GM21526 (cell line): ENCODE measurements at regions not wholly inside any gene's neighbourhood (a gene's known extent, or its start where the extent isn't known, plus 50 kb on each side); places are given as distances from the start of the nearest gene placed in this dataset.

Source experiments
- ATAC-seq: cut with Tn5 transposase; IDR thresholded peaks from one replicate; pipeline ENCODE4 v1.9.1; 2021; ENCODE audit warnings: moderate library complexity; ENCODE audit not compliant: unreplicated experiment, low FRiP score

DNA sequence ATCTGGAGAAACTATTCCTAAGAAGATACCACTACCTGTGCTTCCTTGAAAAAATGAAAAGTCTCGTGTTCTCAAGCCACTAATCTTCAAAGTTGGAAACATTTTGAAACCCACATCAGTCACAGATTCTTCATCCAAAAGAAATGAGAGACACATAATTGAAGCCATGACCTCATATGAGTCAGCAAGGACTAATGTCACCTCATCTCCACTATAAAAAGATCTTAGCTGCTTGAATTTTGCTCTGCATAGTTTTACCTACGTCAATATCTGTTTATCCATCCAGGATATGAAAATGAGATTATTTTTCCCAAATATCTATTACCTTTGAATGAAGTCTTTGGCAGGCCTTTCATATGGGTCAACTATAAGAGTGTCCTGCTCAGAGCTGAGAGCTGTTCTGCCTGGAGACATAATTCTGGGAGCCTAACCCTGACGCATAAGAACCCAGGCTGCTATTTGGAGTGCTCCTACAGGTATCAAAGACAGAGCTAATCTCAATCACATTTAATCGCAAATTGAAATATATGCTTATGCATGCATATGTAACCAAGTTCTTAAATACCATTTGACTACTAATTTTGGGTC is 312.5 kb upstream of the PKN2 start:
- no peak for ATAC-seq

DNA sequence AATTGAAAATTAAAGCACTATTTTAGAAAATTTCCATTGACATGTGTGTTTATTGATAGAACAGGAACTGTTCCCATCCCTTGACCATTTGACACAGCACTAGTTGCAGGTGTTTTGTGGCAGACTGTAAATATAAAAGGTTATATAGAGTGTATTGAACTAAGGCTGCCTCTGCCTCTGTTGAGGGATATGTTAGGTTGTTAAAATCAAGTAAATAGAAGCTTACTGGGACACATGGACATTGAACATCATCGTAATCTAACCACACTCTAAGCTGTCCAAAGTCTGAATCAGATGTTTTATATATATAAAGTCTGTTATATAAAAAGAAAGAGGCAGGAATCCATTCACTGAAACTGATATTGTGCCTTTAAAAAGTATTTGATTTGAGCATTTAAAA is 308.1 kb upstream of the PKN2 start:
- ATAC-seq = no peak

DNA sequence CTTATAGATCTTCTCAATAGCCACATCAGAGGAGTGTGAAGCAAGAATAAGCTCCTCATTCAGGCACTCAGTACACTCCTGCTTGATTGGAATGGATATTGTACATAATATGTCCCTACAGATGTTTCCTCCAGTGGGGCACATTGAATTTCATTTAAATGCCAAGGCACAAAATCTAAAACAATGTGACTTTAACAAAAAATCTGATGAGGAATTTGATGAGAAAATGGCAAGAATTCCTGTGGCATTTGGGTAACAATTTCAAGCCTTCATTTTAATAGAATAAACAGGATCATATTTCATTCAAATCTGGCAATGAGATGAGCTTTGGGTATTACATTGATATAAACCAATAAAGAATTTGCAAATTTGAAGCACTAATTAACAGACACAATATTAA is 307.7 kb upstream of the PKN2 start:
- ATAC-seq = no peak

DNA sequence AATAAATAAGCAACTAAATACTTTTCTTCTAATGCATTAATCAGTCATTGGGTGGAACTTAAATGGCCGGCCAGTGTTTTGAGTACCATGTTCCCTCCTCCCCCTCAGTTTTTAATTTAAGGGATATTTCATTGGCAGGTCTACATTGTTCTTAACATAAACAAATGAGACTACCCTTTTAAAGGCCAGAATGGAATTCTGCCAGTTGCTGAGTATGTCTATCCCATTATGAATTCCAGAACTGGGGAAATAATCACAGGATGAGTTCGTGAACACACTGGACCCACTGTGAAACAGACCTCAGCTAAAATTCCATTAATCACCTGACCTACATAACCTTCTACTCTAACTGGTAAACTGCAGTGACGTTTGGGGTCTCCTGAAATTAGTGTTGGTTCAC is 305.5 kb upstream of the PKN2 start:
- no peak for ATAC-seq

DNA sequence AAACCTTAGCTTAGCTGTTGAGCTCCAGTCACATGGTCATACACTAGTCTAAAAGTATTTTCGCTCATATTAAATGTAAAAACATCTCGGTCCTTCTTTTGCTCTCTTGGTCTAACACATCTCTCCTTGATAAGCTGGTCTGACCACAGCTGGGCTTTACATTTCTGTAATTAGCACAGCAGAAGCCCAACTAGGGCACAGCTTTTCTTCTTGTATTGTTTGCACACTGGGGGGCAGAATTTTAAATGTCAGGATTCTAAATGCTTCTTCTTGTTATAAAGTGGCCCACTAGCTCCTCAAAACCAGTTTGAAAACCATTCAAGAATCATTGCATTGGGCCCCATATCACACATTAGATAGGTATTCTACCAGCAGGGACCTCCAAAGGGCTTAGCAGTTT is 289.1 kb upstream of the PKN2 start:
- ATAC-seq = no peak

DNA sequence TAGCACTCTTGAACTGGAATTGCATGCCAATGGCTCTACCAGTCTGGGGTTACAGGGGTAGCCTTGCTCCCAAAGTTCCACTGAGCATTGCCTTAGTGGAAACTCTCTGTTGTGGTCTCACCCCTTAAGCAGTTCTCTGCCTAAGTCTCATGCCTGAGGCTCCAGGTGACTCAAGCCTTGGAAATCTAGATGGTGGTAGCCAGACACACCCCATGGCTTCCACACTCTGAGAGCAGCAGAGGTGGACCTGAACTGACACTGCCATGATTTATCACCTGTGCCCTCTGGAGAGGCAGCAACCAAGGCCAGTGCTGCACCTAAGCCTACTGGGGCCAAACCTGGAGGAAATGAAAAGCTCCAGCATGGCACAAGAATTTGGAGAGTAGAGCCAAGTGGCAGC is 285.7 kb upstream of the PKN2 start:
- ATAC-seq = no peak

DNA sequence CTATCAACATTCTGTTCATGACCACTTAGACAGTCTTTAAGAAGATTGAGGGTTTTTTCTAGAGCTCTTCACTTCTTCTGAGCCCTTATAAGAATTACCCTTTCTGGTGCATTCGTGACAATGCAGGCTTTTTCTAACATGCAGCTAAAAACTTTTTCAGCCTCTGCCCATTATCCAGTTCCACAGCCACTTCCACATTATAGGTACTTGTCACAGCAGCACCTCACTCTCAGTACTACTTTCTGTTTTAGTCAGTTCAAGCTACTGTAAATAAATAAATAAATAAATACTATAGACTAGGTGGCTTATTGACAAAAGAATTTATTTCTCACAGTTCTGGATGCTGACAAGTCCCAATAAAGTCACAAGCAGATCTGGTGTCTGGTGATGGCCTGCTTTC is 284.4 kb upstream of the PKN2 start:
- peak; percentile 80 for ATAC-seq

DNA sequence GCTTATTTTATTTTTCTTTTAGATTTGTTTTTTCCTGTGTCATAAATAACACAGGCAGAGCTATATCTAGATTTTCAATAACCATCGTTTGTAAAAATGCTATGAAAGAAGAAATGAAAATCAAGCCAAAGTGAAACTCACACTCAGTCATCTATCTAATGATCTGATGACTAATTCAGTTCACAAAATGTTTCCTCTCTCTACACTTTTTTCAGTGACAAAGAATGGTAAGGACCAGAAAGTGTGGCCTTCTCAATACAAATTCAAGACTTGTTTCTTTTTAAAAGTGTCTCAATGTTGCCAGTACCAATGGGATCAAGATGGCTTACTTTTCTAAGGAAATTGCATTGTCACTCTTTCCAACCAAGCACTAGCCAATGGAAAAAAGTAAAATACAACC is 282.8 kb upstream of the PKN2 start:
- peak; percentile 87 for ATAC-seq

DNA sequence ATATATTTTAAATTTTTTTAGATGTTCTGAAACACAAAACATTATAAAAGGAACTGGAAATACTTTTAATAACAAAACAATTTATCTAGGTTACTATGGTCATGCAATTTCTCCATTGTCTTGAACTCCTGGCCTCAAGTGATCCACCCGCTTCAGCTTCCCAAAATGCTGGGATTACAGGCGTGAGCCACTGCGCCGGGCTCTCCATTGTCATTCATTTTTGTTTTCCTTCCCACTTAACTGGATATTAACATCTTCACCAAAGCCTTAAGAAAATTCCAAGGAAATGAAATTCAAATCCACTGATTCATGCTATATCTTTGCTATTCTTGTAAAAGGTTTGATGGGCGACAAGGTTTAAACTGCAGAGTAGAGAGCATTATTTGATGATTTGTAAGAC is 279.5 kb upstream of the PKN2 start:
- no peak for ATAC-seq

DNA sequence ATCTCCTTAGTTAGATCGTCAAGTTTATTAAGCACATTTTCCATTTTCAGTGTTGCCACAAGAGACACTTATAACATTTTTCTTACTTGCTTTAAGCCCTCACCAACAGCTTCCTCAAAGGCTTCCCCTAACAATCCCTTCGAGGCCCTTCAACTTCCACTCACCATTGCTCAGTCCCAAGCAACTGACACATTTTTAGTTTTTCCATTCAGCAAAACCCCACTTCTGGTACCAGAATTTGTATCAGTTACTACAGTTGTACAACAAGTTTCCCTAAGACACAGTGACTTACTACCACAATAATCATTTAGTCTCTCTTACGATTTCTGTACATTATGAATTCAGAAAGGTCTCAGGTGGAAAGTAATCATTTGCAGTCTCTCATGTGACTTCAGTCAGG is 276.8 kb upstream of the PKN2 start:
- no peak for ATAC-seq

DNA sequence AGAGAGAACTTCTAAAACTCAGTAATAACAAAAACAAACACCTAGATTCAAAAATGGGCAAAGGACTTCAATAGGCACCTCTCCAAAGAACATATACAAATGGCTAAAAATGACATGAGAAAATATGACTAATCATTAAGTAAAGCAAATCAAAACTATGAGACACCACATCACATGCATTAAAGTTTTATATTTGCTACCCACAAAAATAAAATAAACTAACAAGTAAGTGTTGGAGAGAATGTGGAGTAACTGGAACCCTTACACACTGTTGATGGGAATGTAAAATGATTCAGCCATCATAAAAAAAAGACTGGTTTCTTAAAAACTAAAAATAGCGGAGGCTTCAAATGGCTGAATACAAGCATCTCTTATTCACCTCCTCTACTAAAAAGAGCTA is 262.1 kb upstream of the PKN2 start:
- ATAC-seq = no peak

DNA sequence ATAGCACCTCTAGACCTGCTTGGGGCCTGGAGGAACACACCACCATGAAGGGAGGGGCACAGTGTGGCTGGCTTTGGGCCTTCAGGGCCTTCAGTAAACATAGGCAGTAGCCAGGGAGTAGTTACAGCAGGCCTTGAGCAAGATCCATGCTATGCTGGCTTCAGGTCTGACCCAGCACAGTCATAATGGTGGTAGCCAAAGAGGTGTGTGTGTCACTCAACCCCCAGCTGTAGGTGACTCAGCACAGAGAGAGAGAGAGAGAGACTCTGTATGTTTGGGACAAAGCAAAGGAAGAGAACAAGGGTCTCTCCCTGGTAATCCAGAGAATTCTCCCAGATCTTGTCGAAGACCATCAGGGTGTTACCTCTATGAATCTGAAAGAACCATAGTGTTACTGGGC is 250.5 kb upstream of the PKN2 start:
- ATAC-seq = no peak

DNA sequence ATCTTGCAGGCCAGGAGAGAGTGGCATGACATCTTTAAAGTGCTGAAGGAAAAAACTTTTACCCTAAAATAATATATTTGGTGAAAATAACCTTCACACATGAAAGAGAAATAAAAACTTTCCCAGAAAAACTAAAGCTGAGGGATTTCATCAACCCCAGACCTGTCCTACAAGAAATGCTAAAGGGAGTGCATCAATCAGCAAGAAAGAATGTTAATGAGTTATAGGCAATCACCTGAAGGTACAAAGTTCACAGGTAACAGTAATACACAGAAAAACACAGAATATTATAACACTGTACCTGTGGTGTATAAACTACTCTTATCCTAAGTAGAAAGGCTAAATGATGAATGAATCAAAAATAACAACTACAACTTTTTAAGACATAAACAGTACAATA is 249.2 kb upstream of the PKN2 start:
- ATAC-seq = no peak

DNA sequence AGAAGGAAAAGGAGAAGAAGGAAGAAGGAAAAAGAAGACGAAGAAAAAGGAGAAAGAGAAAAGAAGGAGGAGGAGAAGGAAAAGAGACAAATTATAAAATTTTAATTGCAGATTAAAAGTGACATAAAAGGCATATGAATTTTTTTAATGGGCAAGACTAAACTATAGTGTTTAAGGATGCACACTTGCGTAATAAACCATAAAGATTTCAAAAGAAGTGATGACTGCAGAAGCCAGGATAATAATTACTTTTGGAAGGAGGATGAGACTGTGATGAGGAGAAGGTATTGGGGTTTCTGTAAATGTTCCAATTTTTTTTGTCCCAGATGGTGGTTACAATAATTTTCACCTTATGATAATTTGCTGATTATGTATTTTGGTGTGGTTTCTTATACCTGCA is 243.1 kb upstream of the PKN2 start:
- no peak for ATAC-seq

DNA sequence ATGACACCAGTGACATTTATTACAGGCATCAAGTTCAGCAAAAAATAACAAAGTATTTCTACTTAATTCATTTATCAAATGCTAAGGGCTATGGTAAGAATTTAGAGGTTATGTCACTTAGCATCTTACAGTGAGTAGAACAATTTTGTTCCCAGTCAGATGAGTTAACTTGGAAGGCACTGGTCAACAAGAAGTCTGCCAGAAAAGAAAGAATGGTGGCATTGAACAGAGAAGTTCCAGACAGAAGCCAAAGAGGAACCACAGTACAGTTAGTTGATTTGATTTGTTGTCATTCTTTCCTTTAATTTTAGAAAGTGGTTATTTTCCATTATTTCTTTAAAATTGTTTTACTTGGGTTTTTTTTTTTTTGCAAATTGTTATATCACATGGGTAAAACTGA is 232.2 kb upstream of the PKN2 start:
- ATAC-seq = no peak

DNA sequence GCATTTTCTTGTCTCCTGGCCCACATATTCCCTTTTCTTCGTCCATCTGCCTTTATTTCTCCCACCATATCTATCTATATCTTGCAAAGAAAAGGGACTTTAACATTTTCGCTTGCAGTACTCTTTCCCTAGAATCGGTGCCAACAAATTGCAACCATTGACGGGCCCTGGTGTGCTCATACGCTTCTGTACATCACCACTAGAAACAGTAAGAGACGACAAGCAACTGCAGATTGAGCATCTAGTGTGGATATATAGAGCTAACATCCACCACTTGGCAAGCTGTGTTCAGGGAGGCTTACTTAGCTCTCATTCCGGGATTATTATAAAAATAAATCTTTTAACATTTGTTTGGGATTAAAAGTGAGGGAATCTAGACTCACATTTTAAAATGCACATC is 230.8 kb upstream of the PKN2 start:
- no peak for ATAC-seq

DNA sequence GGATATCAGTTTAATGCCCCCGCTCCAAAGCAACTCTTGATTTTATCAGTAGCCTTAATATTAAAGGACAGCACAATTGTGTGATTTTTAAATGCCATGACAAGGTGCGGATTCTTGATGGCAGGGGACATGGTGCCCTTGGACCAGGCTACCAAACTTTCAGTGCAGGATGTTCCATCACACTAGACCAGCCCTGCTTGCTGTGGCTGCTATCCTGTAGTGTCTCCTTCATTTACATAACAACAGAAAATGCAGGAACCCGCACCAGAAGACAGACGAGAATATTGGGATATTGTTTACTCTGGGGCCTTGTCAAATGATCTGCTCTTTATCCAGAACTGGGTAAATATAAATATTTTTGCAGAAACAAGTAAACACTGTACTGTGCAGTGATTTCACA is 229.3 kb upstream of the PKN2 start:
- ATAC-seq = no peak

DNA sequence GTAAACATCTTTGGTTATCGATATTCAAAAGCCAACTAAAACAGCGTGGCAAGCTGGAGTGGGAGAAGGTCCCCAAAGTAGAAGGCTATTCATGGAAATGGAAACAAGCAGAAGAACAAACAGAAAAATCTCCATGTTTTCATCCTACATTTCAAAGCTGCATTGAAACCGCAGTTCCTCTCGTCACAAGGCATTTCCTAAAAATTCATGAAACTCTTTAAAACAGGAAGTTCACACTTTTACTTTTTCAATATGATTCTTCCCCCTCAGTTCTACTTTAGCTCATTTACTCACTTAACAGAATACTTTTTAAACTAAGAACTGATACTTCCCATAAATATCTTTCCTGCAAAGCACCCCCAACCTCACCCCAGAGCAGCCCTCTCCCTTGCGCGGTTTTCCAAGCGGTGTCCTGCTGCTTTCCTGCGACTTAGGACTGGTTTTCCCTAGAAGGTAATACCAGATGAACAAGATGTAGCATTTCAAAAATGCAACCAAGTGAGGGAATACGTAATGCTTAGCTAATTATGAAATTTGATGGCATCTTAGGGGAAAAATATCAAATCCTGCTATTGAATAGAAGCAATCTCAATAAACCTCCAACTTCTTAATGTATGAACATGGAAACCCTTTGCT is 228.3 kb upstream of the PKN2 start:
- ATAC-seq = no peak

DNA sequence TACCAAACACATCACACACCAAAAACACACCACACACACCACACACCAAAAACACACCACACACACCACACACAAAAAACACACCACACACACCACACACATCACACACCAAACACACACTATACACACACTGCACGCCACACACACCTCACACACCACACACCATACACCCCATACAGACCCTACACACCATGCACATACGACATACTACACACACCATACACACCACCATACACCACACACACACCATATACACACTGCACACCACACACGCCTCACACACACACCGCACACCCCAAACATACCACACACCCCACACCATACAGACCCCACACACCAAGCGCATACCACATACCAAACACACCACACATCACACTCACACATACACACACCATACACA is 226.9 kb upstream of the PKN2 start:
- ATAC-seq = no peak

DNA sequence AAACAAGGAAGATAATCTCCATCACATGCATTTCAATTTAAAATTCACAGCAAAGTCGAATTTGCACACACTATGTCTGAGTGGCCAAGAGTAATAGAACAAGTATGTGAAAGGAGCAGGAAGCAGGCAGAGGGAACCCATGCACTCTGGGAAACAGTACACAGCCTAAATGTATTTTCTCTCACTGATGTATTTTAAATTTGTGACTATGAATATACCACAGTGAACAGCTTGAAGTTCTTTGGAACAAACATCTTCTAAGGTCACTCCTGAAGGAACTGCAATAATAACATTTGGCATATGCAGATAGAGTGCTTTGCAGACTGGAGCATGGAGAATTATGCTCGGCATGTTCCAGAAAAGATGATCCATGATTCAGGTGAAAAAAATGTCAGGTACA is 223.1 kb upstream of the PKN2 start:
- no peak for ATAC-seq

DNA sequence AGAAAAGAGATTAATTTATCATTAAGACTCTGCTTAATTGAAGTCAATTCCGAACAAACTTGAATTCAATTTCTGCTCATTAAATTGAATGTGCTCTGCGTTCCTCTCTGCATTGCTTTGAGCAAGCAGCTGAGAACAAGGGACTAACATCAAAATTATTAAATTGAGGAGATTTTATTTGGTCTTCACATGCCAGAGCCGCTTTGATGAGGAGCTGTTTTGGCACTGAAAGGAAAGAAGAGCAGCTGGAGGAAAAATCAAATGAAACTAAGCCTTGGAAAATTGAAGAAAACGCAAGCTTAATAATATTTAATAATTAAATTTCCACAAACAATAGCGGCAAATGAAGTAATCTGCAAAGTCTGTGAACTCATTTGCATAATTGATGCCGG is 222.0 kb upstream of the PKN2 start:
- ATAC-seq = no peak

DNA sequence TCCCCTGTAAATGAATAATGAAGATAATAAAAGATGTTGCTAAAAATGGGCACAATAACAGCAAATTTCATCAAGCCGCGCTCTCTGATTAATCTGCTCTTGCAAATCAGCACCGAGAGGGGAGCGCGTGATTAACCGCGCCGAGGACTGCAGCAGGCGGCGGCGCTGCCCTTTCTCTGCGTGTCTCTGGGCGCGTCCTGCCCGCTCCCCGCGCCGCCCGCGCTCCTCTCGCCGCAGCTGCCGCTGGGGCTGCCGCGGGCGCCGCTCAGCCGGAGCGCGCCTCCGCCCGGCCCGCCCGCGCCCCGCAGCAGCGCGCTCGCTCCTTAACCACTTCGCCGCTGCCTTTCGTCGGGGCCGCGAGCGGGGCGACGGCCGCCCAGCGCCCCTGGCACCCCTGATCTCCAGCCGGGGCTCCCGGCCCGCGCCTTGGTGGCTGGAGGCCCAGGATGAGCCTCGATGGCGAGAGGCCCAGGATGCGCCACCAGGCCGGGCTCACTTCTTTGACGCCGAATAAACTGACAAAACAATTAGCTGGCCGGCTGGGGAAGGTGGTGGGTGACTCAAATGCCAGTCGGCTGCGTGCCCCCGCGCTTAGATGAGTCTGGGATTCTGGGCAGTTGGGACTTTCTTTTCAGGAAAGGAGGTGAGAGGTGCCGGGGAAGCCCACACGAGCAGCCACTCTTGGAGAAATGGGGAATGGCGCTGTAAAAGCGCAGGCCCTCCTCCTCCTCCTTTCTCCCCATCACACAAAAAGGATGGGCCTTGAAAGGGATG is 221.4 kb upstream of the PKN2 start:
- ATAC-seq = no peak
